Activated T-helper 1 cell treated with anti-CD3 and anti-CD28 coated beads, Interleukin-12 subunit alpha, Interleukin-12 subunit beta, Interleukin-2, Interleukin-4 antibody, amounts not matched to agents 30 ng/mL and 10 ng/mL and 1 ng/mL, durations not matched to agents 14 hours and 24 hours and 36 hours (primary cell): ENCODE measurements at regions not wholly inside any gene's neighbourhood (a gene's known extent, or its start where the extent isn't known, plus 50 kb on each side); places are given as distances from the start of the nearest gene placed in this dataset.
A peak's percentile ranks its signal among the peaks of the same experiment; 100 is the strongest.

ENCODE experiments used
- DNase-seq: peaks from one replicate; pipeline ENCODE4 v3.0.0; 2021; ENCODE audit warnings: low spot score
- H3K27ac Mint-ChIP-seq: one replicate; pipeline ENCODE4 v1.8.0; 2021; ENCODE audit warnings: mild to moderate bottlenecking, mixed read lengths
- H3K27me3 Mint-ChIP-seq: one replicate; pipeline ENCODE4 v1.8.0; 2022; ENCODE audit warnings: mild to moderate bottlenecking, moderate library complexity, mixed read lengths; ENCODE audit not compliant: insufficient read depth
- H3K36me3 Mint-ChIP-seq: one replicate; pipeline ENCODE4 v1.8.0; 2021; ENCODE audit warnings: low read depth, mixed read lengths
- H3K4me1 Mint-ChIP-seq: one replicate; pipeline ENCODE4 v1.8.0; 2021; ENCODE audit warnings: low read depth, mixed read lengths
- H3K4me3 Mint-ChIP-seq: one replicate; pipeline ENCODE4 v1.8.0; 2021; ENCODE audit warnings: mild to moderate bottlenecking, moderate library complexity, mixed read lengths
- H3K9me3 Mint-ChIP-seq: one replicate; pipeline ENCODE4 v1.8.0; 2021; ENCODE audit warnings: mixed read lengths
- intact Hi-C: fragments of 100-400 bp; cut with micrococcal nuclease; formaldehyde crosslinking; loops from one replicate; pipeline ENCODE4 v1.15.1; 2024

DNA sequence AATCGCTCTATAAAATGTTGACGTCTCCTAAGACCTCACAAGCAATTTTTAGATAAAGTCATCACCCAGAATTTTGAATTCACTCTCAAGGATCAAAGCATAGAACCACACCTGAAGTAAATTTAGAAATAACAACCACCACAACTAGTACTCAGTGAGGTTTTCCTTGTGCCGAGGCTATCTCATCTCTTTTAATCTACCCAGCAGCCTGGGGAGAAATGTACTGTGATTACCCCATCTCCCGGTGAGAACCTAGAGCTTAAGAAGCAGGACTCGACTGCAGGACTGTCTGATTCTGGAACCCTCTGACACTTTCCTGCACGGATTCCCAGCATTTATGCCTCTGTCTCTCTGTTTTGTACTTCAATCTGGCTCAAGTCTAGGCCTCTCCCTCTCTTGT, 180.9 kb upstream of the PLXNC1 start:
- no peak for DNase-seq
- Mint-ChIP-seq H3K36me3 (peaks cover 14% of the 10 kb centered on the region), H3K27me3 (peaks cover 7% of the 10 kb centered on the region), H3K9me3 (no peaks in the 10 kb centered on the region), H3K27ac (no peak overlapping the region), H3K4me3 (no peak overlapping the region), H3K4me1 (peaks cover 31% of the 10 kb centered on the region)
- intact Hi-C loops, result no loop called here

GRCh38 chr12:93968536-93969285, 179.7 kb upstream of the PLXNC1 start:
- peaks cover 11% of the 10 kb centered on the region for H3K36me3 Mint-ChIP-seq
- DNase-seq, result no peak
- no peaks in the 10 kb centered on the region for H3K9me3 Mint-ChIP-seq
- H3K27me3 Mint-ChIP-seq, result peaks cover 7% of the 10 kb centered on the region
- H3K4me3 Mint-ChIP-seq, result no peak overlapping the region
- no peak overlapping the region for H3K27ac Mint-ChIP-seq
- intact Hi-C loops, result no loop called here
- H3K4me1 Mint-ChIP-seq, result peaks cover 31% of the 10 kb centered on the region

GRCh38 chr12:93970900-93971688, 177.3 kb upstream of the PLXNC1 start:
- intact Hi-C loops, result no loop called here
- H3K9me3 Mint-ChIP-seq, result no peaks in the 10 kb centered on the region
- DNase-seq, result no peak
- H3K36me3 Mint-ChIP-seq, result peaks cover 8% of the 10 kb centered on the region
- H3K4me1 Mint-ChIP-seq, result peaks cover 31% of the 10 kb centered on the region
- H3K27ac Mint-ChIP-seq, result no peak overlapping the region
- no peak overlapping the region for H3K4me3 Mint-ChIP-seq
- H3K27me3 Mint-ChIP-seq, result peaks cover 11% of the 10 kb centered on the region

DNA sequence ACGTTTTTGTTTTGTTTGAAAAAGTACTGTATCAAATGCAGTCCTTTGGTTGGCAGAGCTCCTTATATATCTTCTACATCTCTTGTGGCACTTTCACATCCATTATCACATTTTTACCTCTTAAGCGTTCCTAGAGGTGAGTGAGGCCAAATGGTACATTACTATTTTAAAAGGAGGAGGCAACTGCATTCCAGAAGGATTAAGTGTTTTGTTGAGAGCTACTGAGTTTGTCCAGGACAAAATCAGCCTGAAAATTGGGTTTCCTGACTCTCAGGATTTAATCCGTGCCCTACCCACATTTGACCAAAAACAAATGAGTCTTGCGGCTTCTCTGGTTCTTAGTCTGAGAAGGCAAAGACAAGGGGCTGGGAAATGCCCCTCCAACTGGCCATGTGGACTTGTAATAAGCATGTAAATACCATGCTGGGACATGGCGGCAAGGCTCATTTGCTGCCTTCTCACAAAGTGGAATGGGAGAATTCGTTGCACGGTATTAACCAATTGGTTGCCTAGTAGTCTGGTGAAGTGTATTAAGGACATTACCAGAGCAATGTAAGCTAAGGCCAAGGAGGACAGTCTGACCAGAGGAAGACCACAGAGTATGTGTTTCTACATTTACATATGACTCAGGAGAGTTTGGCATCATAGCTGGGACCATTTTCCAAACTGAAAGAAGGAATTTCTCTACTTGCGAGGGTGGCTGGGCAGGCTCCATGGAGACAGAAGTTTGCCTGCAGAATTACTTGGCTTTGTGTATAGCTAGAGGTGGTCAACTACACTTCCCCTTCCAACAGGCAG, 175.8 kb upstream of the PLXNC1 start:
- DNase-seq, result no peak
- Mint-ChIP-seq H3K27me3 (peaks cover 5% of the 10 kb centered on the region), H3K36me3 (peaks cover 8% of the 10 kb centered on the region), H3K4me3 (no peak overlapping the region), H3K27ac (no peak overlapping the region), H3K9me3 (no peaks in the 10 kb centered on the region), H3K4me1 (peaks cover 29% of the 10 kb centered on the region)
- intact Hi-C loops, result no loop called here

DNA sequence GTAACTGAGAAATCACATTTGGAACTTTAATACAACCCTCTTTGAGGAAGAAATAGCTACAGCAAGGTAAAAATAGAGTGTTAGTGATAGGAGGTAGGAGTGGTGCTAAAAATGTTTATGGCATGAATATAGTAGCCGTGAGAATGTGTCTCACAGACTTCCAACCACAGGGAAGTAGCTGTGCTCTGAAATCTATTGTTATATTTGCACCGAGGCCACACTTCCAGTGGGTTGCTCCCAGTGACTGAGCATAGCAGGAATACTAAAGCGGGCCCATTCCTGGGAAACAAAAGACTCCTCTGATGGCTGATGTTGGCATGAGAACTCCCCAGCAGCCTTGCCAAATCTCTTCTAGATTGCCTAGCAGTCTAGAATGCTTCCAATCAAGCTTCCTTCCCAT, 174.1 kb upstream of the PLXNC1 start:
- Mint-ChIP-seq H3K36me3 (peaks cover 8% of the 10 kb centered on the region), H3K27ac (no peak overlapping the region), H3K4me3 (no peak overlapping the region), H3K27me3 (peaks cover 3% of the 10 kb centered on the region), H3K4me1 (peaks cover 29% of the 10 kb centered on the region), H3K9me3 (no peaks in the 10 kb centered on the region)
- intact Hi-C loops, result no loop called here
- DNase-seq, result no peak

- no peak for DNase-seq
- Mint-ChIP-seq H3K27ac (peak overlapping the region; percentile 40), H3K4me1 (peaks cover 23% of the 10 kb centered on the region), H3K9me3 (no peaks in the 10 kb centered on the region), H3K4me3 (no peak overlapping the region), H3K36me3 (peaks cover 3% of the 10 kb centered on the region), H3K27me3 (peaks cover 6% of the 10 kb centered on the region)
- intact Hi-C loops, result loop anchor here (5.0 kb wide), 1 partner anchor 1124 kb away; no protein-coding TSS in a partner anchor
Observed at GRCh38 chr12:93976024-93976423, 172.4 kb upstream of the PLXNC1 start.

DNA sequence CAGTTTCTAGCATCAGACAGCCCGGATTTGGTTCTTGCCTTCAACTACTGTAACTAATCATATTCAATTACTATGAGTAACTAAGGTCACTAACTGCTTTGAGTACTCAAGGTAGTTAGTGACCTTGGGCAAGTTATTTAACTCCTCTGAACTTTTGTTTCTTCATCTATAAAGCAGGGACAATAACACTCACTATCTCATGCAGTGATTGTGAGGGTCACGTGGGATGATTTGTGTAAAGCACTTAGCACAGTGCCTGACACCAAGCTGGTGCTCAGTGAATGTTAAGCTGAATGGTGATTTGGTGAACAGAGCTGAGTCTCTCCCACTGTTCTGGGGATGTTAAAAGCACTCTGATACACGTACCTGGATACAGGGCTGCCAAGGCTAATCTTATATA, 171.3 kb upstream of the PLXNC1 start:
- intact Hi-C loops, result loop anchor here (5.0 kb wide), 1 partner anchor 1125 kb away; no protein-coding TSS in a partner anchor
- Mint-ChIP-seq H3K27ac (no peak overlapping the region), H3K27me3 (peaks cover 12% of the 10 kb centered on the region), H3K9me3 (no peaks in the 10 kb centered on the region), H3K4me1 (peaks cover 21% of the 10 kb centered on the region), H3K36me3 (peaks cover 3% of the 10 kb centered on the region), H3K4me3 (no peak overlapping the region)
- no peak for DNase-seq

- Mint-ChIP-seq H3K4me3 (no peak overlapping the region), H3K9me3 (no peaks in the 10 kb centered on the region), H3K27me3 (peaks cover 12% of the 10 kb centered on the region), H3K27ac (no peak overlapping the region), H3K4me1 (peaks cover 36% of the 10 kb centered on the region), H3K36me3 (peaks cover 3% of the 10 kb centered on the region)
- DNase-seq, result no peak
- intact Hi-C loops, result loop anchor here (2.0 to 5.0 kb wide), 2 partner anchors 302 to 1126 kb away; partner anchors contain the start of gene CRADD
Observed at GRCh38 chr12:93978553-93978952, 169.8 kb upstream of the PLXNC1 start.

DNA sequence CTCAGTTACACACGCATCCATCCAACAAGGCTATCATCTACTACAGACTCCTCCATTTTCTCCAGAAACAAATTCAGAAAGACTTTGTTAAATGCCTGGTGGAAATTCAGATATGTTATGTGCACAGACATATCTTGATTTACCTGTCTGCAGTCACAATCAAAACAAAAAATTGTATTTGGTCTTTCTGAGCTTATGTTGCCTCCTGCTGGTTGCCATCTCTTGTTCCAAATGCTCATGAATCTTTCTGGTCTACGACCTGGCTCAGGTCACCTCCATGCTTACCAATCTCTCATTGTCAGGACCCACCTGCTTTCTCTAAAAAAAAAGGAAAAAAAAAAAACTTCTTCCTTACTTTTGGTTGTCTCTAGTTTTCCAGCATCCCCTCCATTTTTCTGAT, 169.2 kb upstream of the PLXNC1 start:
- Mint-ChIP-seq H3K27me3 (peaks cover 10% of the 10 kb centered on the region), H3K4me1 (peaks cover 42% of the 10 kb centered on the region), H3K27ac (no peak overlapping the region), H3K36me3 (peaks cover 3% of the 10 kb centered on the region), H3K4me3 (no peak overlapping the region), H3K9me3 (peaks cover 3% of the 10 kb centered on the region)
- intact Hi-C loops, result loop anchor here (1.0 to 5.0 kb wide), 5 partner anchors 212 to 1127 kb away; partner anchors contain the start of gene CRADD
- DNase-seq, result peak; percentile 15

- Mint-ChIP-seq H3K9me3 (peaks cover 6% of the 10 kb centered on the region), H3K27me3 (peaks cover 9% of the 10 kb centered on the region), H3K27ac (no peak overlapping the region), H3K4me1 (peaks cover 42% of the 10 kb centered on the region), H3K4me3 (no peak overlapping the region), H3K36me3 (peaks cover 3% of the 10 kb centered on the region)
- intact Hi-C loops, result no loop called here
- no peak for DNase-seq
Observed at GRCh38 chr12:93980711-93981110, 167.7 kb upstream of the PLXNC1 start.

DNA sequence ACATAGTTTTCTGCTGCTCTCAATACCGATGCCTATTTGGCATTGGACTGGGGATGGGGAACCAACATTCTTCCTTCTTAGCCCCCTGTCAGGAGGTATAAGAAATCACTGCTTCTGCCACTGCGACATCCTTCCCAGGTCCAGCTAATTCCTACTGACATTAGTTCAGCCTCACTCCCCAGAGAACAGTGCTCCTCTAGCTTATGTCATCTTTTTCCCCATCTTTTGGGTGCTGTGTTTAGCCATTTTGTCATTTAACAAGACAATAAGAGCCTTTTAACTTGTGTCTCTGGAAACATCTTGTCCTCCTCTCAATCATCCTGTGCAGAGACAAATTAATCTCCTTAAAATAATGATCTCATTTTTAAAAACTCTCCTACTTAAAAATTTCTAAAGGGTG, 167.0 kb upstream of the PLXNC1 start:
- H3K36me3 Mint-ChIP-seq, result peaks cover 6% of the 10 kb centered on the region
- no peak for DNase-seq
- no peak overlapping the region for H3K4me3 Mint-ChIP-seq
- intact Hi-C loops, result no loop called here
- peaks cover 9% of the 10 kb centered on the region for H3K27me3 Mint-ChIP-seq
- peaks cover 6% of the 10 kb centered on the region for H3K9me3 Mint-ChIP-seq
- H3K27ac Mint-ChIP-seq, result no peak overlapping the region
- peaks cover 42% of the 10 kb centered on the region for H3K4me1 Mint-ChIP-seq

DNA sequence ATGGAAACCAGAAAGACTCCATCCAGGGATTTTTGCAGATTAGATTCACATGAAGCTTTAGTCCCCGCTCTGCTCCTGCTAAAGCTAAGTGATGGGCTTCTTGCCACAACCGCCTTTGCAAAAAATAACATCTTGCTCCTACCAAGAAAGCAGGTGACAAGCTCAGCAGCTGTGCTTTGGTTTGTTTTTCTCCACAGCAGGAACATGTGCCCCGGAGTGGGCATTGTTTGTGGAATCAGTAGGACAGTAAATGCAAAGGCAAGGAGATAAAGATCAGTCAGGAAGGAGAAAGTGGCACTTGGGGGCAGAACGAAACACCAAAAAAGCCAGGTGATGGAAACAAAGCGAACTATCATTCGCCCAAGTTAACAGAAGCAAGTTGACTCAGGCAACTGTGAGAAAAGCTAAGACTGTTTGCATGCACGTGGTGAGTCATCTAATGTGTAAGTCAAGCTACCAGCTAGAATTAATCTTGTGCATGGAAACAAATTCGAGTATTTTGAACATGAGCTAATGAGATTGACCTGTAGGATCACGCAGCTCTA, 165.5 kb upstream of the PLXNC1 start:
- Mint-ChIP-seq H3K4me3 (no peak overlapping the region), H3K27ac (peak overlapping the region; percentile 15), H3K27me3 (peaks cover 9% of the 10 kb centered on the region), H3K9me3 (peaks cover 6% of the 10 kb centered on the region), H3K4me1 (peaks cover 36% of the 10 kb centered on the region), H3K36me3 (peaks cover 3% of the 10 kb centered on the region)
- DNase-seq, result no peak
- intact Hi-C loops, result loop anchor here (1.0 kb wide), 5 partner anchors 103 to 216 kb away; no protein-coding TSS in a partner anchor
